Mesenchymal stem cell (in vitro differentiated cells and primary cell): ENCODE measurements at regions not wholly inside any gene's neighbourhood (a gene's known extent, or its start where the extent isn't known, plus 50 kb on each side); places are given as distances from the start of the nearest gene placed in this dataset.

ENCODE experiments used
- DNase-seq: peaks from one replicate; pipeline ENCODE4 v3.0.0-alpha.2; 2013
- H2AFZ ChIP-seq: one replicate; pipeline ENCODE4 v1.6.1; 2013; ENCODE audit warnings: low read depth, mild to moderate bottlenecking, control low read depth, inconsistent platforms, low read length, moderate library complexity
- H2AK5ac ChIP-seq: 2 replicates; pipeline ENCODE4 v1.6.1; 2013; ENCODE audit warnings: low read length, moderate library complexity, mild to moderate bottlenecking, inconsistent platforms; ENCODE audit not compliant: severe bottlenecking
- H2BK120ac ChIP-seq: one replicate; pipeline ENCODE4 v1.6.1; 2013; ENCODE audit warnings: low read depth, mild to moderate bottlenecking, inconsistent platforms, low read length, moderate library complexity
- H2BK12ac ChIP-seq, 2 experiments: one replicate each; pipeline ENCODE4 v1.6.1; 2013; ENCODE audit warnings: inconsistent platforms in 2 of 2, low read length in 2 of 2, mild to moderate bottlenecking in 2 of 2, moderate library complexity in 2 of 2, control low read depth in 1 of 2
- H2BK15ac ChIP-seq: one replicate; pipeline ENCODE4 v1.6.1; 2013; ENCODE audit warnings: mild to moderate bottlenecking, low read depth, inconsistent platforms; ENCODE audit not compliant: poor library complexity, severe bottlenecking
- H2BK5ac ChIP-seq: 2 replicates; pipeline ENCODE4 v1.6.1; 2013; ENCODE audit warnings: low read depth, mild to moderate bottlenecking, low read length, control low read depth, inconsistent platforms; ENCODE audit not compliant: poor library complexity, severe bottlenecking
- H3K14ac ChIP-seq, 2 experiments: one replicate each; pipeline ENCODE4 v1.6.1; 2013; ENCODE audit warnings: inconsistent platforms in 2 of 2, low read length in 2 of 2, control low read depth in 1 of 2, mild to moderate bottlenecking in 1 of 2, moderate library complexity in 1 of 2
- H3K18ac ChIP-seq, 2 experiments: one replicate each; pipeline ENCODE4 v1.6.1; 2013; ENCODE audit warnings: inconsistent platforms in 2 of 2, low read length in 2 of 2, control low read depth in 1 of 2, low read depth in 1 of 2, mild to moderate bottlenecking in 1 of 2
- H3K23ac ChIP-seq, 2 experiments: one replicate each; pipeline ENCODE4 v1.6.1; 2013; ENCODE audit warnings: inconsistent platforms in 2 of 2, low read length in 2 of 2, mild to moderate bottlenecking in 2 of 2, moderate library complexity in 2 of 2, control low read depth in 1 of 2
- H3K27ac ChIP-seq: 2 replicates; pipeline ENCODE4 v1.5.1; 2013; ENCODE audit warnings: mild to moderate bottlenecking, moderate library complexity, low read length, control low read depth, inconsistent platforms; ENCODE audit not compliant: poor library complexity, severe bottlenecking
- H3K27me3 ChIP-seq, 2 experiments: 2 replicates each; pipeline versions ENCODE4 v1.6.1 to v1.7.0; 2013; ENCODE audit warnings: low read length in 2 of 2, mild to moderate bottlenecking in 2 of 2, moderate library complexity in 2 of 2, control low read depth in 1 of 2, inconsistent platforms in 1 of 2; ENCODE audit not compliant: control insufficient read depth in 1 of 2, insufficient read depth in 1 of 2
- H3K36me3 ChIP-seq, 2 experiments: 2 replicates each; pipeline versions ENCODE4 v1.6.1 to v1.7.0; 2013; ENCODE audit warnings: low read length in 2 of 2, control low read depth in 1 of 2, inconsistent platforms in 1 of 2, low read depth in 1 of 2, mild to moderate bottlenecking in 1 of 2; ENCODE audit not compliant: insufficient read depth in 2 of 2, control insufficient read depth in 1 of 2
- H3K4ac ChIP-seq, 2 experiments: one replicate each; pipeline ENCODE4 v1.6.1; 2013; ENCODE audit warnings: inconsistent platforms in 2 of 2, low read length in 2 of 2, mild to moderate bottlenecking in 2 of 2, moderate library complexity in 2 of 2, control low read depth in 1 of 2, low read depth in 1 of 2
- H3K4me1 ChIP-seq: 2 replicates; pipeline ENCODE4 v1.6.1; 2013; ENCODE audit warnings: low read depth, low read length, control low read depth; ENCODE audit not compliant: control insufficient read depth, insufficient read depth
- H3K4me2 ChIP-seq: 2 replicates; pipeline ENCODE4 v1.6.1; 2013; ENCODE audit warnings: low read length, mild to moderate bottlenecking, inconsistent platforms; ENCODE audit not compliant: poor library complexity, severe bottlenecking
- H3K4me3 ChIP-seq, 2 experiments: 2 replicates each; pipeline versions ENCODE4 v1.5.1 to v1.7.0; 2013; ENCODE audit warnings: low read length in 2 of 2, mild to moderate bottlenecking in 2 of 2, control low read depth in 1 of 2, low read depth in 1 of 2; ENCODE audit not compliant: insufficient read depth in 1 of 2
- H3K79me1 ChIP-seq: replicated peaks from 2 replicates; pipeline ENCODE4 v1.6.1; 2013; ENCODE audit warnings: mild to moderate bottlenecking, control low read depth, low read length, inconsistent platforms; ENCODE audit not compliant: poor library complexity, severe bottlenecking
- H3K9ac ChIP-seq: 2 replicates; pipeline ENCODE4 v1.7.0; 2013; ENCODE audit warnings: mild to moderate bottlenecking, low read length, moderate library complexity
- H3K9me3 ChIP-seq: 2 replicates; pipeline ENCODE4 v1.7.0; 2013; ENCODE audit warnings: mild to moderate bottlenecking, low read length; ENCODE audit not compliant: control insufficient read depth
- H4K8ac ChIP-seq: one replicate; pipeline ENCODE4 v1.6.1; 2013; ENCODE audit warnings: inconsistent platforms, mild to moderate bottlenecking, low read length, moderate library complexity
- H4K91ac ChIP-seq: one replicate; pipeline ENCODE4 v1.6.1; 2013; ENCODE audit warnings: mild to moderate bottlenecking, low read length, inconsistent platforms
- WGBS: methylation state at CpG from one replicate; pipeline ENCODE4 v1.1.7; 2013; ENCODE audit warnings: mixed read lengths; 5-methylcytosine and 5-hydroxymethylcytosine counted together

DNA sequence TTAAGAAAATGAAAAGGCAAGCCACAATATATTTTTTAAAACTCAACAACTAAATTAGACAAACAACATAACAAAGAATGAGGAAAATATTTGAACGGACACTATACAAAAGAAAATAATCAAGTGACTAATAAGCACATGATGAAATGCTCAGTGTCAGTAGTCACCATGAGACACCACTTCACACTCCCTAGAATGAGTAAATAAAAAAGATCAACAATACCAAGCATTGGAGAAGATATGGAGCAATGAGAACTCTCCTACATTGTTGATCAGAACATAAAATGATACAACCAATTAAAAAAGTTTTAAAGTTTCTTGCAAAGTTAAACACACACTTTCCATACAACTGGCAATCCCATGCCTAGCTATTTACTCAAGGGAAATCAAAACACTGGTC, 222.2 kb downstream of the C7orf25 start:
- WGBS, result 100% methylated on average over 1 of the region's 1 CpG
- Histone ChIP-seq H2AFZ (no peak overlapping the region), H4K8ac (no peak overlapping the region), H3K14ac (no peak overlapping the region), H3K18ac (no peak overlapping the region), H2BK12ac (no peak overlapping the region), H3K4ac (no peak overlapping the region), H2BK15ac (no peak overlapping the region), H2BK120ac (no peak overlapping the region), H3K27ac (no peak overlapping the region), H3K4me3 (no peak overlapping the region), H3K4me1 (peaks cover 2% of the 10 kb centered on the region), H3K9me3 (no peaks in the 10 kb centered on the region), H3K79me1 (no peaks in the 10 kb centered on the region), H3K23ac (no peak overlapping the region), H3K9ac (no peak overlapping the region), H3K36me3 (no peaks in the 10 kb centered on the region), H3K27me3 (peaks cover 0 to 32% of the 10 kb centered on the region in 2 experiments), H2BK5ac (no peak overlapping the region), H2AK5ac (no peak overlapping the region), H3K4me2 (no peak overlapping the region), H4K91ac (no peak overlapping the region)
- no peak for DNase-seq

DNA sequence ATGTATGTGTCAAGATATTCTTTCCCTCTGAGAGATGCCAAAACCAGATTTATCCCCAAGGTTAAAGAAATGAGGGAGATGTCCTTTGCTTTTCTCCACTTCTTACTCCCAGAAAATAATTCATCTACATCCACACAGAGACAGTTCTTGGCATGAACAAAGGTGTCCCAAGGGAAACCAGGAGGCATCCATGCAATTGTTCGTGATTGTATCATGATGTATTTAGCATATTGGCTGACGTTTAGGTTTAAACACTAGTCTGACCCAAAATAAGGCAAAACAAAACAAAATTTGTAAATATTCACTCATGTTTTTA, 223.9 kb downstream of the C7orf25 start:
- Histone ChIP-seq H3K36me3 (no peaks in the 10 kb centered on the region), H3K23ac (no peak overlapping the region), H3K79me1 (no peaks in the 10 kb centered on the region), H4K91ac (no peak overlapping the region), H3K9me3 (no peaks in the 10 kb centered on the region), H2AFZ (no peak overlapping the region), H2BK120ac (no peak overlapping the region), H3K4me3 (no peak overlapping the region), H2BK15ac (no peak overlapping the region), H3K14ac (no peak overlapping the region), H2BK5ac (no peak overlapping the region), H3K27ac (no peak overlapping the region), H4K8ac (no peak overlapping the region), H2BK12ac (no peak overlapping the region), H3K9ac (no peak overlapping the region), H3K4me2 (no peak overlapping the region), H2AK5ac (no peak overlapping the region), H3K27me3 (peaks cover 0 to 28% of the 10 kb centered on the region in 2 experiments), H3K4me1 (peaks cover 2% of the 10 kb centered on the region), H3K4ac (no peak overlapping the region), H3K18ac (no peak overlapping the region)
- no peak for DNase-seq
- 100% methylated on average over 1 of the region's 2 CpGs for WGBS

DNA sequence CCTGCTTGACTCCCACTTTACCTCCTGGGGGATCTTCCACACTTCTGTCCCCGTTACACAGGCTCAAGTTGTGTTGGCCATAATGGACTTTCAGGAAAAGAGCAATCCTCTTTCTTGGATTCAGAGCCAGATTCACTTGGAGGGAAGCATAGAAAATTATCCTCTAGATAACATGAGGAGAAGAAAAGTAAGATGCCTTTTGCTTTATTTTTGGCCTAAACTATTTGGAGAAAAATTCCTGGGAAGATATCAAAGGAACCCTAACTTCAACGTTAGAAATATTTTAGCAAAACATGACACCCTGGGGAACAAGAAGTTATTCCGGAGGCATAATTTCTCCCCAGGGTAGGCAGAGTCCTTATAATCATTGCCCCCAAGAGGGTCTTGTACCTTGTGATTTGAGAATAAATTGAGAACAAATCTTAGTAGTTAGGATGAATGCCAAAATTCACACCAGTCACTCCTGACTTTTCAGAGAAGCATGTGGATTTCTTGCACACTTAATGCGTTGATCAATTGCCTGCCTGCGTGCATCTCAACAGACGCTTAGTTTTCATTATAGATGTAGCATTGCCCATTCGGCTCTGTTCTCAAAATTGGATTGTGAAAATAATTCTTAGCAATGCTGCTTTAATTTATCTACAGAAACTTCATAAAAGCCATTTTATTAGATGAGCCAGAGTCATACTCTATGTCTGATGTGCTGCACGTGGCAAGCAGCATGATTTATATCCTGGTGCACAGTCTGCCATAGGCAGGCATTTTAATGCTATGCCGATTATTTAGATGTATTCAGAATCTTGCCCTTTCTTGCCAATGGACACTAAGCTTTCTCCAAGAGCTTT, 224.4 kb downstream of the C7orf25 start:
- H3K4me3 ChIP-seq, result no peak overlapping the region
- H3K4ac ChIP-seq, result no peak overlapping the region
- H2AK5ac ChIP-seq, result no peak overlapping the region
- no peak overlapping the region for H3K14ac ChIP-seq
- H3K4me2 ChIP-seq, result no peak overlapping the region
- no peak overlapping the region for H3K23ac ChIP-seq
- H3K9ac ChIP-seq, result no peak overlapping the region
- H2BK15ac ChIP-seq, result no peak overlapping the region
- no peaks in the 10 kb centered on the region for H3K36me3 ChIP-seq
- no peaks in the 10 kb centered on the region for H3K9me3 ChIP-seq
- peaks cover 0 to 22% of the 10 kb centered on the region in 2 experiments for H3K27me3 ChIP-seq
- no peaks in the 10 kb centered on the region for H3K79me1 ChIP-seq
- no peak overlapping the region for H4K8ac ChIP-seq
- no peak overlapping the region for H2BK120ac ChIP-seq
- H3K27ac ChIP-seq, result no peak overlapping the region
- no peak overlapping the region for H2BK5ac ChIP-seq
- H3K18ac ChIP-seq, result no peak overlapping the region
- no peak overlapping the region for H2AFZ ChIP-seq
- WGBS, result 83% methylated on average over 7 of the region's 9 CpGs
- H3K4me1 ChIP-seq, result peaks cover 2% of the 10 kb centered on the region
- H4K91ac ChIP-seq, result no peak overlapping the region
- no peak overlapping the region for H2BK12ac ChIP-seq
- DNase-seq, result no peak

DNA sequence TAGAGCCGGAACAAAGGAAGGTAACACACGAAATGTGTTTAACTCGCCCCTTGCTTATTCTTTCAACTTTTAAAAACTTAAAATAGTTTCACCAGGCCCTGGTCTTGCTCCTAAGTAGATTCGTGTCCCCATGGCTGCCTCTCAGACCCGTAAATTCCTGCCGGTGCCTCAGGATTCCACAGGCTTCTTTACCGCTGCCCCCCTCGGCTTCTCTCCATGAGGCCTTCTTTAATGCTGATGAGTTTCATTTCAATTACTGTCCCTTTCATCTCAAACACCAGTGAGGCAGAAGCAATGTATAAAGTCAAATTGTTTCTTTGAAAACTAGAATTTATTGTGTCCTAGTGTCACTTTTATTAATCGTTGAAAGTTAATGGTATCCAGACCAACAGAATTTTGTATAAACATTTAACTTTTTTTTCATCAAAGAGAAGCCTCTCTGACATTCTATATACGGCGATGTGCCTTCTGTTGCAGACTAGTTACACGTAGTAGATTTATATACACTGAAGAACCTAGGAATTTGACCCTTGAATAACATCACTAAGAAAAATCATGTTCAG, 225.2 kb downstream of the C7orf25 start:
- Histone ChIP-seq H3K27me3 (peaks cover 0 to 21% of the 10 kb centered on the region in 2 experiments), H3K4me1 (peaks cover 2% of the 10 kb centered on the region), H3K4me2 (no peak overlapping the region), H2BK5ac (no peak overlapping the region), H2AFZ (no peak overlapping the region), H4K91ac (no peak overlapping the region), H3K14ac (no peak overlapping the region), H3K4me3 (no peak overlapping the region), H3K4ac (no peak overlapping the region), H3K27ac (no peak overlapping the region), H4K8ac (no peak overlapping the region), H3K9me3 (no peaks in the 10 kb centered on the region), H3K23ac (no peak overlapping the region), H3K79me1 (no peaks in the 10 kb centered on the region), H3K9ac (no peak overlapping the region), H2BK120ac (no peak overlapping the region), H2BK15ac (no peak overlapping the region), H2AK5ac (no peak overlapping the region), H2BK12ac (no peak overlapping the region), H3K36me3 (no peaks in the 10 kb centered on the region), H3K18ac (no peak overlapping the region)
- DNase-seq, result no peak
- 54% methylated on average over 10 of the region's 12 CpGs for WGBS
